ENCODE measurements at regions not wholly inside any gene's neighbourhood (a gene's known extent, or its start where the extent isn't known, plus 50 kb on each side); places are given as distances from the start of the nearest gene placed in this dataset.
A peak's percentile ranks its signal among the peaks of the same experiment; 100 is the strongest.

GRCh38 chr10:7507887-7508726, 97.3 kb upstream of the SFMBT2 start:
- no peak for DNase-seq

GRCh38 chr10:7506571-7506970, 95.7 kb upstream of the SFMBT2 start:
- DNase-seq, result no peak

- DNase-seq, result no peak
Observed at GRCh38 chr10:7505196-7505595, 94.4 kb upstream of the SFMBT2 start.

- DNase-seq, result no peak
Observed at GRCh38 chr10:7503190-7503589, 92.4 kb upstream of the SFMBT2 start.

GRCh38 chr10:7501157-7501556, 90.3 kb upstream of the SFMBT2 start:
- DNase-seq, result no peak

GRCh38 chr10:7498111-7498510, 87.3 kb upstream of the SFMBT2 start:
- peak; percentile 24 for DNase-seq

- no peak for DNase-seq
Observed at GRCh38 chr10:7493996-7494395, 83.2 kb upstream of the SFMBT2 start.

- no peak for DNase-seq
Observed at GRCh38 chr10:7492660-7493046, 81.8 kb upstream of the SFMBT2 start.

GRCh38 chr10:7491949-7492659, 81.3 kb upstream of the SFMBT2 start:
- no peak for DNase-seq

GRCh38 chr10:7491230-7491629, 80.4 kb upstream of the SFMBT2 start:
- no peak for DNase-seq

- peak; percentile 81 for DNase-seq
Observed at GRCh38 chr10:7488418-7488829, 77.6 kb upstream of the SFMBT2 start.

GRCh38 chr10:7487528-7487927, 76.7 kb upstream of the SFMBT2 start:
- peak; percentile 51 for DNase-seq

GRCh38 chr10:7486528-7486927, 75.7 kb upstream of the SFMBT2 start:
- no peak for DNase-seq

GRCh38 chr10:7485799-7486198, 75.0 kb upstream of the SFMBT2 start:
- DNase-seq, result no peak

- peak; percentile 15 for DNase-seq
Observed at GRCh38 chr10:7485244-7485556, 74.4 kb upstream of the SFMBT2 start.

GRCh38 chr10:7484456-7485243, 73.8 kb upstream of the SFMBT2 start:
- peak; percentile 28 for DNase-seq

GRCh38 chr10:7483848-7484247, 73.0 kb upstream of the SFMBT2 start:
- no peak for DNase-seq

GRCh38 chr10:7482992-7483391, 72.2 kb upstream of the SFMBT2 start:
- DNase-seq, result no peak

- DNase-seq, result peak; percentile 32
Observed at GRCh38 chr10:7481368-7481765, 70.5 kb upstream of the SFMBT2 start.

GRCh38 chr10:7480742-7481367, 70.0 kb upstream of the SFMBT2 start:
- peak; percentile 35 for DNase-seq

- no peak for DNase-seq
Observed at GRCh38 chr10:7479861-7480598, 69.2 kb upstream of the SFMBT2 start.

- no peak for DNase-seq
Observed at GRCh38 chr10:7478727-7479457, 68.1 kb upstream of the SFMBT2 start.

Measured in eye (tissue), 1 donor.